GM18519 (cell line): ENCODE measurements at regions not wholly inside any gene's neighbourhood (a gene's known extent, or its start where the extent isn't known, plus 50 kb on each side); places are given as distances from the start of the nearest gene placed in this dataset.
"Not testable (repeated sequence)": the region's sequence is repeated elsewhere in the genome, so short reads cannot be mapped to it uniquely, and the experiment has no call there.

ENCODE experiments used
- ATAC-seq: cut with Tn5 transposase; IDR thresholded peaks from one replicate; pipeline ENCODE4 v1.9.1; 2021; ENCODE audit warnings: mild to moderate bottlenecking, moderate library complexity; ENCODE audit not compliant: unreplicated experiment, low FRiP score

- ATAC-seq, result no peak
Measured at GRCh38 chr9:15372455-15372854, 50.2 kb upstream of the SNAPC3 start.

GRCh38 chr9:15371448-15371845 lies 51.2 kb upstream of the SNAPC3 start:
- no peak for ATAC-seq

- no peak for ATAC-seq
Measured at GRCh38 chr9:15370466-15371447, 51.9 kb upstream of the SNAPC3 start.

GRCh38 chr9:15369871-15370270 lies 52.8 kb upstream of the SNAPC3 start:
- no peak for ATAC-seq

DNA sequence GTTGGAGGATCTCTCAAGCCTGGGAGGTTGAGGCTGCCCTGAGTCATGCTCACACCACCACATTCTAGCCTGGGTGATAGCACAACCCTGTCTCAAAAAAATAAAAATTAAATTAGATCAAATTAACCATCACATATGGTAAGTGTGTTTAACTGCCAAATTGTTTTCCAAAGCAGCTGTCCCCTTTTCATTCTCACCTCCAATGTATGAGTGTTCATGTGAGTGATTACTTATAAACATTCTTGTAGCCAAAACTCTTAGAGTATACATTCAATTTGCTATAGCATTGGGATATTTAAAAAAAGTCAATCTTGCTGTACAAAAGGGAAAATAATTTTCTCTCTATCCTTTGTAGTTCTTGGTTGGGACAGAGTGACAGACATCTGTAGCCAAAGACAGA lies 53.4 kb upstream of the SNAPC3 start:
- ATAC-seq, result no peak

DNA sequence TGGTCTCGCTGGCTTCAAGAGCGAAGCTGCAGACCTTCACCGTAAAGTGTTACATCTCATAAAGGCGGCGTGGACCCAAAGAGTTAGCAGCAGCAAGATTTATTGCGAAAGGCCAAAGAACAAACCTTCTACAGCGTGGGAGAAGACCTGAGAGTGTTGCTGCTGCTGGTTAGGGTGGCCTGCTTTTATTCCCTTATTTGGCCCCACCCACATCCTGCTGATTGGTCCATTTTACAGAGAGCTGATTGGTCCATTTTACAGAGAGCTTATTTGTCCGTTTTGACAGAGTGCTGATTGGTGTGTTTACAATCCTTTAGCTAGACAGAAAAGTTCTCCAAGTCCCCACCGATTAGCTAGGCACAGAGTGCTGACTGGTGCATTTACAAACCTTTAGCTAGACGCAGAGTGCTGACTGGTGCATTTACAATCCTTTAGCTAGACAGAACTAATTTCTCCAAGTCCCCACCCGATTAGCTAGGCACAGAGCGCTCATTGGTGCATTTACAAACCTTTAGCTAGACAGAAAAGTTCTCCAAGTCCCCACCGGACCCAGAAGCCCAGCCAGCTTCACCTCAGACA lies 57.6 kb upstream of the SNAPC3 start:
- not testable (repeated sequence) for ATAC-seq

GRCh38 chr9:15361737-15362136 lies 54.7 kb upstream of the TTC39B start:
- no peak for ATAC-seq

GRCh38 chr9:15357050-15357653 lies 50.1 kb upstream of the TTC39B start:
- ATAC-seq, result peak; percentile 71
